ENCODE measurements at regions not wholly inside any gene's neighbourhood (a gene's known extent, or its start where the extent isn't known, plus 50 kb on each side); places are given as distances from the start of the nearest gene placed in this dataset.

GRCh38 chr18:75869162-75869561 is 441.7 kb upstream of the SMIM21 start:
- TF ChIP-seq POLR2AphosphoS5 (IDR thresholded peaks at IDR 0.05) (peak in 1 of 2 donors; percentile 49), CTCF (IDR thresholded peaks at IDR 0.05) (no peak), POLR2A (IDR thresholded peaks at IDR 0.05; ENCODE audit: low read depth) (no peak), EP300 (IDR thresholded peaks at IDR 0.05) (no peak)
